ENCODE measurements at regions not wholly inside any gene's neighbourhood (a gene's known extent, or its start where the extent isn't known, plus 50 kb on each side); places are given as distances from the start of the nearest gene placed in this dataset.
"Not testable (repeated sequence)": the region's sequence is repeated elsewhere in the genome, so short reads cannot be mapped to it uniquely, and the experiment has no call there.

GRCh38 chr12:131380965-131381705 lies 329.8 kb upstream of the SFSWAP start:
- no peak for DNase-seq

- no peak for DNase-seq
Measured at GRCh38 chr12:131381716-131382430, 329.0 kb upstream of the SFSWAP start.

- no peak for DNase-seq
Measured at GRCh38 chr12:131383291-131383690, 327.6 kb upstream of the SFSWAP start.

- DNase-seq = no peak
Measured at GRCh38 chr12:131383741-131384543, 326.9 kb upstream of the SFSWAP start.

- DNase-seq = no peak
Measured at GRCh38 chr12:131384544-131384855, 326.4 kb upstream of the SFSWAP start.

DNA sequence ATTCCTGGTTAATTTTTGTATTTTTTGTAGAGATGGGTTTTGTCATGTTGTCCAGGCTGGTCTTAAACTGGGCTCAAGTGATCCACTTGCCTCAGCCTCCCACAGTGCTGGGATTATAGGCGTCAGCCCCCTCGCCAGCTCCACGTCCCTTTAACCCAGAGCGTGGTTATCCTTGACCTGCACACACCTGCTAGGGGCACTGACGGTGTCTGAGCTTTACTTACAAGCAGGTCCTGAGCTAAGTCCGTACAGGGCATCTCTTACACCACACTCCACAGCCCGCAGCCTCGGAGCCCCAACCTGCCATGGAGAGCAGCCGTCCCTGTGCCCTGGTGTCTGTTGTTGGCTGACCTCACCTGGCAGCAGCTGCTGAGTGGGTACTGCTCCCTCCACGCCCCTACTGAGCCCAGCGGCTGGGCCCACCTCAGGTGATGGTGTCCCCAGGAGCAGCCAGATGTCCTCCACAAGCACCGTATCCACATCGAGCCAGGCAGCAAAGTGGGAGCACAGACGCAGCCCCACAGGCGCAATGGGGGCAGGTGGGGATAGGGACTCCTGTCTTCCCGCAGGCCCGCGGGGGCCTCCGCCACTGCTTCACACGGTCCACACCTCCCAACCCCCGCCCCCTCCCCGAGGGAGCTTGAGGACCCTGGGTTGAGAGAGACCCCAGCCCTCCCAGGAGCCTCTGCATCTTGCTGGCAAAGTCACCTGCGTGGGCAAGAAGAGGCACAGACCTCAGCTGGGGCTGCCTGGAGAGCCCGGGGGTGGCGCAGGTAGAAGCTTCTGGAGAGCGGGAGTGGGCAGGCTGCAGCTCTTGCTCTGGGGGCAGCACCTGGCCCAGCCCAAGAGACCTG lies 325.4 kb upstream of the SFSWAP start:
- no peak for DNase-seq

DNA sequence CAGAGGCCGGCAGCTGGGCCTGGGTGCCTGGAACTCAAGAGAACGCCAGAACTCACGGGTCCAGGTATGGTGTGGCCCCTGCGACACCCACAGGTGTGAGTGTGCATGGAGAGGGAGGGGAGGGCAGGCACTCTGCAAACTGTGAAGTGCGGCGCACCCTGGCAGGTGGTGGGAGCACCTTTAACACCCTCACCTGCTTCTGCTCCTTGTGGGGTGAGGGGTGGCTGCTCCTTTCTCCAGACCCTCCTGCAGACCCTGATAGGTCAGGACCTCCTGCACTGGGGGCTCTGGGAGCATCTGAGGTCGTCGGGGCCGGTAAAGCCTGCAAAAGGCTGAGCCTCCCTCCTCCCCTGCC lies 324.7 kb upstream of the SFSWAP start:
- DNase-seq = no peak

DNA sequence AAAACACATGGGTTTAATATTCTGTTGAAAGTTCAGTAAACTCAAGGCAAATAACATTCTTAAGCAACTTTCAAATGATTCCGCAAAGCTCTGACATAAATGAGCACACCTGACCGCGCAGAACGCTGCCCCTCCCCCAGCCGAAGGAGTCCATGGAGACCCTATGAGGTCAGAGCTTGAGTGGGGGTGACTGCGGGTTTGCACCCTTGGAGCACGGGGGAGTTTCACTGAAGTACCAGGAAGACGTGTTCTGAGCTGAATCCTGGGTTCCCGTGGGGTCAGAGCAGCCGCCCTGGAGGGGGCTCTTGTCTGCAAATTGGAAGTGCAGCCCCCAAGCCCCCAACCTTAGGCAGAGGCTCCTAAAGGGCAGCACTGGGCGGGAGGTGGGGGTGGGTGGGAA lies 324.1 kb upstream of the SFSWAP start:
- no peak for DNase-seq

- no peak for DNase-seq
Measured at GRCh38 chr12:131387281-131388163, 323.4 kb upstream of the SFSWAP start.

DNA sequence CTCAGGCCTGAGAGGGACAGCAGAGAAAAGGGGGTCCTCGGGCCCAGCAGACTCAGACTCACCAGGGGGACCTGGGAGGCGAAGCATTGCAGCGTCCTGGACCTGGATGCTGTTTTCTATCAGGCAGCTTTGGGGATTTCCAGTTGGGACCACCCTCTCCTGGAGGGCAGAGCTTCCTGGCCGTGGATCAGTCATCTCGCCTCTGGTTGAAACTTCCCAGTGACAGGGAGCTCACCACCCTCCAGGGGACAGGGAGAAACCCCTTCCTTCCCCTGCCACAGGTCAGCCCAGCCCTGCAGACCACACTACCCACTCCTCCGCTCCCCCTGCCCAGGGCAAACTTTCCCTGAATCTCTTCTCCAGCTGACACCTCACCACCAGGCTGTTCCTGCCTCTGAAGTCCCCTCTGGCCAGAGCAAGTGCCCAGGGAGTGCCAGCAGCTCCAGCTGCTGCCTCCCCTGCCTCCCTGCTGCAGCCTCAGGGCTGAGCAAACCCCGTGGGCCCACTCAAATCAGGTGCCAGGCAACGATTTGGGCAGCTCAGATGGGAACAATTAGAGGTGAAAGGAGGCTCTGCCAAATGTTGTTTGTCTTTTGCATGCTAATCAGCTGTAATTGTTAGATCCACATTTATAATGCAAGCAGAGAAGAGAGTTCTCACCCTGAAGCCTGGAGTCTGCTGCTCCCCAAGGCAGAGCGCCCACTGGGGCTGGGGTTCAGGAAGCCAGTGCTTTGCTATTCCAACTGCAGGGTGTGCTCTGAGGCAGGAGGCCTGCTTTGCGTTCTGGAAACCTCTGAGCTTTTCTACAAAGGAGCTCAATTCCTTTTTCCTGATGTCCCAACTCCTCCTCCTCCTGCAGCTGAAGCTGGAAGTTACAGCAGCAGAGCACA lies 322.5 kb upstream of the SFSWAP start:
- DNase-seq = peak; percentile 5 to 45

- DNase-seq = no peak
Measured at GRCh38 chr12:131389054-131390013, 321.6 kb upstream of the SFSWAP start.

DNA sequence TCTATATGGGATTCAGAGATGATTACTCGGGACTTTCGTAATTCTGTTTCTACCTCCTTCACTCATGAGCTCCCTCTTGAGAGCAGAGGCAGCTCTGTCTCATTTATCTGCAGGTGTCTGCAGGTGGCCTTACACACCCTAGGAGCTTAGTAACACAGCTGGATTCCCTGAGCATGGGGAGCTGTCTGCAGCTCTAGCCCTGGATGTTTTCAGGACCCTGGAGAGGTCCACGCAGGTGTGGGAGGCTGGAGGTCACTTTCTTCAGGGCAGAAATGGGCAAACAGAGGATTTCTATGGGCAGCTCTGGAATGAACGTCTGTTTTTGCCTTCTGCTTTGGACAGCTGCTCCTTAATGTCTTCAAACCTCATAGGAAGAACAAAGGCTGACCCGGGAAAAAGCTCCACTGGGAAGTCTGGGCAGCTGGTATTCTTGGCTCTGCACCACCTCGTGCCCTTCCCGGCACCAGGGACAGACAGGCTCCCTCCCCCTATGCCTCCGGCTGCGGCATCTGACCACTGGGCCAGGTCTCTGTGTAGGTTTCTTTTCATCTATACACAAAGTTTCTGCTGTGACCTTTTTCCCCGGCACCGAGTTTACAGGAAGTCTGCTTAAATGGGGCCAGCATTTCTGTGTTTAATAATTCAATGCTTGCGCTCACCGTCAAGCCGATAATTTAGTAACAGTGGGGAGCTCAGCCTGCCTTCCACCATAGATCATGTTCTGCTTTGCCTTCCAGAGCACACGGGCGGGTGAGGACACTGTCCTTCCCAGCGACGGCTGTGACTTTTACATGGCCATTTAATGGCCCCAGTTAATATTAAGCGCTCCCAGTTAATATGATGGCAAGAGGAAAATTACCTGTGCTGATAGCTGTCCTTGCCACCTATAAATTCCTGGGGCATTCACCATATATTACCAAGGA lies 320.2 kb upstream of the SFSWAP start:
- DNase-seq = peak in 1 of 2 donors; percentile 22

- no peak for DNase-seq
Measured at GRCh38 chr12:131391399-131391798, 319.5 kb upstream of the SFSWAP start.

GRCh38 chr12:131394752-131395151 lies 316.1 kb upstream of the SFSWAP start:
- not testable (repeated sequence) for DNase-seq

DNA sequence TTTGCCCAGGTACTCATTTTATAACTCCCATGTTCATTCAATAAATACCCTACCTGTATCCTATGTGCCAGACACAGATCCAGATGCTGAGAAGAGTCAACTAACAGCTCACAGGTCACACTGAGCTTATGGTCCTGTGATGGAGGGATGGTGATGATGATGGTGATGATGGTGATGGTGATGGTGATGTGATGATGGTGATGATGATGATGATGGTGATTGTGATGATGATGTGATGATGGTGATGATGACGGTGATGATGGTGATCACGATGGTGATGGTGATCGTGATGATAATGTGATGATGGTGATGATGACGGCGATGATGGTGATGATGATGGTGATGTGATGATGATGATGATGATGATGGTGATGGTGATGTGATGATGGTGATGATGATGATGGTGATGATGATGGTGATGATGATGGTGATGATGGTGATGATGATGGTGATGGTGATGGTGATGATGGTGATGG lies 315.6 kb upstream of the SFSWAP start:
- DNase-seq = not testable (repeated sequence)

DNA sequence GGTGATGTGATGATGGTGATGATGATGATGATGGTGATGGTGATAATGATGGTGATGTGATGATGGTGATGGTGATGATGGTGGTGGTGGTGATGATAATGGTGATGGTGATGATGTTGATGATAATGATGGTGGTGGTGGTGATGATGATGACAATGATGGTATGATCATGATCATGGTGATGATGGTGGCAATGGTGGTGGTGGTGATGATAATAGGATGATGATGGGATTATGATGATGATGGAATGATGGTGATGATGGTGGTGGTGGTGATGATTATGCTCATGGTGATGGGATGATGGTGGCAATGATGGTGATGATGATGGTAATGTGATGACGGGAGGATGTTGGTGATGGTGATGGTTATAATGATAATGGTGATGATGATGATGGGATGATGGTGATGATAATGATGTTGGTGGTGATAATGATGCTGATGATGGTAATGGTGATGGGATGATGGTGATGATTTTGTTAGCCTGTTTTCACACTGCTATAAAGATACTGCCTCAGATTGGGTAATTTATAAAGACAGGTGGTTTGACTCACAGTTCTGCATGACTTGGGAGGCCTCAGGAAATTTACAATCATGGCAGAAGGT lies 314.8 kb upstream of the SFSWAP start:
- DNase-seq = no peak

DNA sequence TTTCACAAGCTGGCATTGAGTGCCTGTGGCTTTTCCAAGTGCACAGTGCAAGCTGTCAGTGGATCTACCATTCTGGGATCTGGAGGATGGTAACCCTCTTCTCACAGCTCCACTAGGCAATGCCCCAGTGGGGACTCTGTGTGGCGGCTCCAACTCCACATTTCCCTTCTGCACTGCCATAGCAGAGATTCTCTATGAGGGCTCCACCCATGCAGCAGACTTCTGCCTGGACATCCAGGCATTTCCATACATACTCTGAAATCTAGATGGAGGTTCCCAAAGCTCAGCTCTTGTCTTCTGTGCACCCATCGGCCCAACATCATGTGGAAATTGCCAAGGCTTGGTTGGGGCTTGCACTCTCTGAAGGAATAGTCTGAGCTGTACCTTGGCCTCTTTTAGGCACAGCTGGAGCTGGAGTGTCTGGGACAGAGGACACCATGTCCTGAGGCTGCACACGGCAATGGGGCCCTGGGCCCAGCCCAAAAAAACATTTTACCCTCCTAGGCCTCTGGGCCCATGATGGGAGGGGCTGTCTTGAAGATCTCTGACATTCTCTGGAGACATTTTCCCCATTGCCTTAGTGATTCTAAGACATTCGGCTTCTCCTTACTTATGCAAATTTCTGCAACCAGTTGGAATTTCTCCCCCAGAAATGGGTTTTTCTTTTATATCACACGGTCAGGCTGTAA lies 313.3 kb upstream of the SFSWAP start:
- DNase-seq = no peak

All from hippocampal formation (tissue), 2 donors.